Transverse colon (tissue), 3 donors: ENCODE measurements at regions not wholly inside any gene's neighbourhood (a gene's known extent, or its start where the extent isn't known, plus 50 kb on each side); places are given as distances from the start of the nearest gene placed in this dataset.

Experiments
- EP300 ChIP-seq: sonication (generic); formaldehyde crosslinking; IDR thresholded peaks from one replicate; pipeline ENCODE4 v1.6.1; 2017; ENCODE audit warnings: antibody characterized with exemption, low read depth
- TF ChIP-seq, protein P1 (sequence below), 5 experiments: fragments of 200-600 bp in 3 of 5; fragments of 450-650 bp in 2 of 5; sonication (generic) in 3 of 5; IDR thresholded peaks; 1 replicate in 2 of 5; 2 replicates in 3 of 5; pipeline ENCODE4 v1.5.1; 2016 to 2017; ENCODE audit warnings: antibody characterized with exemption in 5 of 5, inconsistent platforms in 3 of 5, mild to moderate bottlenecking in 2 of 5, moderate library complexity in 1 of 5

DNA sequence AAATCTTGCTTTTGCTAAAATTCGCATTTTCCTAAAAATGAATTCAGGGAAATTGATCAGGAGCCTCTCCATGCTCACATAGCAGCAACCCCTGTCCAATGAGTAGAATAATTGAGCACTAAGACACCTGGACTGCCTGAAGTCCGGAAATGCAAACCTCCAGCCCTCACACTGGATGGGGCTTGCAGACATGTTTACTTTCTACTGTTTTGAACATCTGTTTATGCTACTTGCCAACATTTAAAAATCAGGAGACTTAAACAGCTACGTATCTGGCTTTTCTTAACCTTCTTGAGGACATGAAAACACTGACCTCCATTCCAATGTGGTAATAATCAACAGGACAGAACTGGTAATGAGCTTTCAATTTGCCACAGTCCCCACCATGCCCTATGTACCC is 184.4 kb downstream of the SHOX2 start:
- no peak for TF ChIP-seq EP300
- TF ChIP-seq, protein P1, sequence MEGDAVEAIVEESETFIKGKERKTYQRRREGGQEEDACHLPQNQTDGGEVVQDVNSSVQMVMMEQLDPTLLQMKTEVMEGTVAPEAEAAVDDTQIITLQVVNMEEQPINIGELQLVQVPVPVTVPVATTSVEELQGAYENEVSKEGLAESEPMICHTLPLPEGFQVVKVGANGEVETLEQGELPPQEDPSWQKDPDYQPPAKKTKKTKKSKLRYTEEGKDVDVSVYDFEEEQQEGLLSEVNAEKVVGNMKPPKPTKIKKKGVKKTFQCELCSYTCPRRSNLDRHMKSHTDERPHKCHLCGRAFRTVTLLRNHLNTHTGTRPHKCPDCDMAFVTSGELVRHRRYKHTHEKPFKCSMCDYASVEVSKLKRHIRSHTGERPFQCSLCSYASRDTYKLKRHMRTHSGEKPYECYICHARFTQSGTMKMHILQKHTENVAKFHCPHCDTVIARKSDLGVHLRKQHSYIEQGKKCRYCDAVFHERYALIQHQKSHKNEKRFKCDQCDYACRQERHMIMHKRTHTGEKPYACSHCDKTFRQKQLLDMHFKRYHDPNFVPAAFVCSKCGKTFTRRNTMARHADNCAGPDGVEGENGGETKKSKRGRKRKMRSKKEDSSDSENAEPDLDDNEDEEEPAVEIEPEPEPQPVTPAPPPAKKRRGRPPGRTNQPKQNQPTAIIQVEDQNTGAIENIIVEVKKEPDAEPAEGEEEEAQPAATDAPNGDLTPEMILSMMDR (IDR thresholded peaks at IDR 0.05) = no peak
